Cardiac fibroblast (primary cell): ENCODE measurements at regions not wholly inside any gene's neighbourhood (a gene's known extent, or its start where the extent isn't known, plus 50 kb on each side); places are given as distances from the start of the nearest gene placed in this dataset.
A peak's percentile ranks its signal among the peaks of the same experiment; 100 is the strongest.

Experiments used
- DNase-seq, 2 donors: peaks; one replicate each; pipeline versions ENCODE4 v3.0.0 to v3.0.0-alpha.2; 2010; ENCODE audit warnings: low read depth in 2 of 2
- H3K4me3 ChIP-seq, 2 donors: replicated peaks in 1 of 2; 1 replicate in 1 of 2; 2 replicates in 1 of 2; pipeline ENCODE4 v1.5.1; 2011; ENCODE audit warnings: low read depth in 2 of 2, low read length in 2 of 2, mild to moderate bottlenecking in 2 of 2, moderate library complexity in 1 of 2
- CTCF ChIP-seq: IDR thresholded peaks from one replicate; pipeline ENCODE4 v1.5.1; 2011; ENCODE audit warnings: low read depth, mild to moderate bottlenecking, low read length, inconsistent platforms

- DNase-seq: no peak
- no peak overlapping the region for H3K4me3 ChIP-seq
- no peak for TF ChIP-seq CTCF
Observed at GRCh38 chr7:82701949-82702348, 258.4 kb upstream of the CACNA2D1 start.

- no peak for DNase-seq
- H3K4me3 ChIP-seq: no peak overlapping the region
- no peak for TF ChIP-seq CTCF
Observed at GRCh38 chr7:82700741-82701140, 257.2 kb upstream of the CACNA2D1 start.

- DNase-seq: peak in 1 of 2 donors; percentile 39
- no peak overlapping the region for H3K4me3 ChIP-seq
- no peak for TF ChIP-seq CTCF
Observed at GRCh38 chr7:82699773-82700186, 256.2 kb upstream of the CACNA2D1 start.

- no peak overlapping the region for H3K4me3 ChIP-seq
- DNase-seq: peak; percentile 16 to 17
- no peak for TF ChIP-seq CTCF
Observed at GRCh38 chr7:82697897-82698296, 254.3 kb upstream of the CACNA2D1 start.

GRCh38 chr7:82696631-82697030 lies 253.1 kb upstream of the CACNA2D1 start:
- DNase-seq: no peak
- no peak for TF ChIP-seq CTCF
- H3K4me3 ChIP-seq: no peak overlapping the region

- no peak for TF ChIP-seq CTCF
- H3K4me3 ChIP-seq: no peak overlapping the region
- DNase-seq: no peak
Observed at GRCh38 chr7:82694022-82694421, 250.4 kb upstream of the CACNA2D1 start.

- no peak overlapping the region for H3K4me3 ChIP-seq
- no peak for DNase-seq
- TF ChIP-seq CTCF: no peak
Observed at GRCh38 chr7:82690929-82691328, 247.4 kb upstream of the CACNA2D1 start.
